ENCODE measurements at regions not wholly inside any gene's neighbourhood (a gene's known extent, or its start where the extent isn't known, plus 50 kb on each side); places are given as distances from the start of the nearest gene placed in this dataset.

DNA sequence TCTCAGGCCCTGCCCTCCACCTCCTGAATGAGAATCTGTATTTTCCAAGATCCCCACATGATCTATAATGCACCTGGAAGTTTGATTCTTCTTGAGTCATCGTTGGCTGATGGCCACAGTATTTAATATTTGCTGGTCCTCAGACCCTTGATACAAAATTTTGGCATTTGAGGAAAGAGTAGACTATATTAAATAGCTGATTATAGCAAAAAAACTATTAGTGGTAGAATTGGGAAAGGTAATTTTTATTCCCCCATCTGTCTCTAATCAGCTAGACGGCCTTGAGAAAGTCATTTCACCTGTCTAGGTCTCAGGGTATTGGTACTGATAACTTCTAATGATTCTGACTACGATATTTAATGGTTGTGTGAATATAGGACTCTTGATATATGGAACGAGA, 176.8 kb downstream of the BMP2 start:
- no peak for TF ChIP-seq EZH2 (IDR thresholded peaks at IDR 0.05; ENCODE audit: borderline replicate concordance, low read depth, low read length, severe bottlenecking)
- TF ChIP-seq CTCF (IDR thresholded peaks at IDR 0.05; ENCODE audit: borderline replicate concordance, extremely low read depth, low read length, poor library complexity, severe bottlenecking) = no peak

Measured in DND-41 (cell line).